Activated CD4-positive, alpha-beta T cell treated with anti-CD3 and anti-CD28 coated beads, Interleukin-2, amount 10 ng/mL, durations not matched to agents 7 days and 5 days (primary cell): ENCODE measurements at regions not wholly inside any gene's neighbourhood (a gene's known extent, or its start where the extent isn't known, plus 50 kb on each side); places are given as distances from the start of the nearest gene placed in this dataset.

ENCODE experiments used
- CTCF ChIA-PET: fragments of 350-600 bp; sonication (Branson Sonifier 250); formaldehyde crosslinking; loops from one replicate; lab custom pipeline; 2021; ENCODE audit warnings: antibody characterized with exemption; lab: Charles Lee
- POLR2A ChIA-PET: fragments of 350-600 bp; sonication (Branson Sonifier 250); formaldehyde crosslinking; loops from one replicate; lab custom pipeline; 2021; ENCODE audit warnings: antibody characterized with exemption; lab: Charles Lee
- DNase-seq: peaks from one replicate; pipeline ENCODE4 v3.0.0-alpha.2; 2020
- H3K27ac Mint-ChIP-seq: one replicate; pipeline ENCODE4 v1.8.0; 2021; ENCODE audit warnings: mild to moderate bottlenecking, moderate library complexity, mixed read lengths
- H3K27me3 Mint-ChIP-seq: one replicate; pipeline ENCODE4 v1.8.0; 2021; ENCODE audit warnings: mixed read lengths
- H3K36me3 Mint-ChIP-seq: one replicate; pipeline ENCODE4 v1.8.0; 2021; ENCODE audit warnings: low read depth, mixed read lengths
- H3K4me1 Mint-ChIP-seq: one replicate; pipeline ENCODE4 v1.8.0; 2021; ENCODE audit warnings: mixed read lengths
- H3K4me3 Mint-ChIP-seq: one replicate; pipeline ENCODE4 v1.8.0; 2021; ENCODE audit warnings: mild to moderate bottlenecking, moderate library complexity, mixed read lengths
- H3K9me3 Mint-ChIP-seq: one replicate; pipeline ENCODE4 v1.8.0; 2021; ENCODE audit warnings: mixed read lengths

DNA sequence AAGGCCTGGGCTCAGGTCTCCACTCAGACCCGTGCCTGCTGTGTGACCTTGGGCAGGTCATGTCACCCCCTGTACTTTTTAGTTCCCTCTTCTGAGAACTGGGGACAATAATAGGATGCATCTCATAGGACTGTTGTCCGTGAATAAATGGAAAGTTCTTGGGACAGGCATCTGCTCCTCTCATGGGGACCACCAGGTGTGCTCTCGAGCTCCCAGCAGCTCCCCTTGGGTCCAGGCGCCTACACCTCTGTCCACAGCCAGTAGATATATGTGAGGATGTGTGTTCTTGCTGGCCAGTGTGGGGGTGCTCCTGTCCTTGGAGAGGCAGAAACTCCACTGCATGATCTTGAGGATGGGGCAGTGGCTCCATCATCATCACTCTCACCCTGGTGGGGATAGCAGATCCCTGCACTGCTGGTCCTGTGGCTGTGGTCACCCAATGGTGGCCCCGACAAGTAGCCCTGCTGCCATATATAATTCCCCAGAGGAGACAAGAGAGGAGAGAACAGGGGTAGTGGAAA, 257.6 kb upstream of the TLE3 start:
- Mint-ChIP-seq H3K4me1 (no peaks in the 10 kb centered on the region), H3K36me3 (no peaks in the 10 kb centered on the region), H3K27ac (no peak overlapping the region), H3K9me3 (no peaks in the 10 kb centered on the region), H3K27me3 (peaks cover 9% of the 10 kb centered on the region), H3K4me3 (no peak overlapping the region)
- no peak for DNase-seq
- ChIA-PET POLR2A (no interaction called here), CTCF (no interaction called here)

DNA sequence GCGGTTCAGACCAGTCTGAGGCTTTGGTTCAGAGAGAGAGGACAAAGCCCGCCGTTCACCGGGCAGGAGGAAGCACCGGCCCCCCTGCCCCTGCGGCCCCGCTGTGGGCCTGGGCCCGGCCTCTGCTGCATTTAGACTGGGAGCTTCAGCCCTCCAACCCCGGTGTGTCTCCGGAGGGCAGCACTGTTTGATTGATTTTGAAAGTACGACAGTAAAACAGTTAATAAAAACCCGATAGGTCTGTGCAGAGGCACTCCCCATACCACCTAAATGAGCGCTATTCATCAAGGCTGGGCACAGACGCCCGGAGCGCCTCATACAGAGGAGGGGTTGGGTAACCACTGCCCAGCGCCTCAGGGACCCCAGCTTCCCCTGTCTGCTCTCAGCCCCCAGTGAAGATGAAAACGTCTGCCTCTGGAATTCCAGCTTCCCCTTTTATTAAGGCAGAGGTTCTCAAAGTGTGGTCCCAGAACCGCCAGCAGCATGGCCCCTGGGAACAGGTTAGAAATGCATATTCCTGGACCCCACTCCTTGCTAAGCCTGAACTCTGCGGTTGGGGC, 256.7 kb upstream of the TLE3 start:
- Mint-ChIP-seq H3K27ac (no peak overlapping the region), H3K27me3 (peaks cover 9% of the 10 kb centered on the region), H3K4me3 (no peak overlapping the region), H3K9me3 (no peaks in the 10 kb centered on the region), H3K4me1 (no peaks in the 10 kb centered on the region), H3K36me3 (no peaks in the 10 kb centered on the region)
- DNase-seq, result no peak
- ChIA-PET POLR2A (no interaction called here), CTCF (no interaction called here)

DNA sequence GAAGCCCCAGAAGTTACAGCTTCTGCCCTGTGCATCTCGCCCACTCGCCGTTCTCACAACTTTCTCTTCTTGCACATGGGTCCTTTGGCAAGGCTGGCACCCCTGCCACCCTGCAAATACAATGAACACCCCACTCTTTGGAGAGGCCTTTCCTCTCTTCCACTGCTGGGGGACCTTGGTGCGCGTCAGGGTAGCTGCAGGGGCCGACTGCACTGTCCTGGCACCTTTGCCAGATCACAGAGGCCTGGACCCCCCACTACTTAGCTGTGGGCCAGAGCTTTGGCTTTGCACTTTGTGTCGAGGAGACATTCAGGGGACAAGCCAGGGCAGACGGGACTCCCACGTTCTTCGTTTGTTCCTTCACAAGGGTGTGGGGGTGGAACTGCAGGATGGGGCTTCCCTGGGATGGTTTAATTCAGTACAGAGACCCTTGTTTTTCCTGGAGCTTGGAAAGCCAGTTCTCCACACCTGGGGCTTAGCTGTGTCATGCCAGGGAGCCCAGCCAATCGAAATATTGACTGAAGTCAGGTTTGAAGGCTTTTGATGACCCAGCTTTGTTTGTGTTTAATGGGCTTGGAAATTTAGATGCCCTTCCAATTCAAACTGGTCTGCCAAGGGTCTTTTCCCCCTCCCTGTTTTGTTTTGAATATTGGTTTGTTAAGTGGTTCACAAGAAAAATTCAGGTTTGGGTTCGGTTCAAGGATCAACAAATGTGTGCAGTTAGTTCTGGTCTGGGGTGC, 256.1 kb upstream of the TLE3 start:
- Mint-ChIP-seq H3K27me3 (peaks cover 12% of the 10 kb centered on the region), H3K9me3 (no peaks in the 10 kb centered on the region), H3K4me3 (no peak overlapping the region), H3K4me1 (no peaks in the 10 kb centered on the region), H3K27ac (no peak overlapping the region), H3K36me3 (no peaks in the 10 kb centered on the region)
- POLR2A ChIA-PET, result no interaction called here
- DNase-seq, result no peak
- CTCF ChIA-PET, result no interaction called here

DNA sequence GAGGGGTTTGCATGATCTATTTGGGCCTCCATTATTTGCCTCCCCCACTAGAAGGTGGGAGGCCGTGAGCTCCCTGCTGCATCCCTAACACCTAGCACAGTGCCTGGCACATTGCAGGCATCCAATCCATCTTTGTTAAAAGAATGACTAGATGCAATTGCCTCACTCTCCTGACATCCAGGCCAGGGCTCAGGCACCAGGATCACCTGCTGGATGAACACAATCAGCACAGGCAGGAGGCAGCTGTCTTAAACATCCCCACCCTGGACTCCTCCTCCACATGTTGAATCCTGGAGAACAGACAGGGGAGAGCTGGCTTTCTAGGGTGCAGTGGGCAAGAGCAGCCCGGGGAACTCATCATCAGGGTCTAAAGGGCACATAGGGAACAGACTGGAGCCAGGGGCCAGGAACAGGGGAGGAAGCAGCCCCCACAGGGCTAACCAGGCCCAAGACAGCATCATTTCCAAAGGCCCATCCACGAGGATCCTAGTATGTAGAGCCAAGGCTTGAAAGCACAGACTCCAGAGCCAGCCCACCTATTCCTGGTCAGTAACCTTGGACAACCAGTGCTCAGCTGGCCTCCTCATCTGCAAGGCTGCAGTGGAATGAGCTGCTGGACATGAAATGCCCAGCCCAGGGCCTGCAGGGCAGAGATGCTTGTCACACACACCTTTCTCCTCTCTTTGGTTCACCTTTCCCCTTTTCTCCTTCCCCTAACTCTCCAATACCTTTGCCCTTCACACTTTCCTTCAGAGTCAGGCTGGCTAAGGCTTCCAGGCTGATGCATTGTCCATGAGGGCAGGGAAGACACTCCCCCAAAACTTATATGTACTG, 254.4 kb upstream of the TLE3 start:
- H3K4me1 Mint-ChIP-seq, result no peaks in the 10 kb centered on the region
- CTCF ChIA-PET, result no interaction called here
- H3K9me3 Mint-ChIP-seq, result no peaks in the 10 kb centered on the region
- H3K4me3 Mint-ChIP-seq, result no peak overlapping the region
- no peak overlapping the region for H3K27ac Mint-ChIP-seq
- no peaks in the 10 kb centered on the region for H3K36me3 Mint-ChIP-seq
- POLR2A ChIA-PET, result no interaction called here
- peaks cover 18% of the 10 kb centered on the region for H3K27me3 Mint-ChIP-seq
- no peak for DNase-seq

DNA sequence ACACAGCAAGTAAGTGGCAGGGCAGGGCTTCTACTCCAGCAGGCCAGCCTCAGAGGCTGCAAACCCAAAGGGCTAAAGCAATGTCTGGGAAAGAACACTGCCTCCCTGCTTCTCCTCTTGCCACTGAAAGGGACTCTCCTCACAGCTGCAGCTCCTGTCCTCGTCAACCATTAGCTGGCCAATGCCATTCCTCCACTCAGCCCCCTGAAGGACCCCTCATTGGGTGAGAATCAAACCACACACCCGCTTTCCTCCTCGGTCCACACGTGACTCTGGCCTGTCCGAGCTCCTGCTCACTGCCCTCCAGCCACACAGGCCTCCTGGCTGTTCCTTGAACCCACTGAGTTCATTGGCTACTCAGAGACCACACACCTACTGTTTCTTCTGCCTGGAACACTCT, 253.7 kb upstream of the TLE3 start:
- ChIA-PET CTCF (interaction anchor here (0.6 kb wide), 1 partner anchor 804 kb away, joined by 3 read pairs; no protein-coding TSS in a partner anchor), POLR2A (no interaction called here)
- Mint-ChIP-seq H3K4me3 (no peak overlapping the region), H3K27ac (no peak overlapping the region), H3K27me3 (peaks cover 19% of the 10 kb centered on the region), H3K36me3 (no peaks in the 10 kb centered on the region), H3K4me1 (no peaks in the 10 kb centered on the region), H3K9me3 (no peaks in the 10 kb centered on the region)
- no peak for DNase-seq

DNA sequence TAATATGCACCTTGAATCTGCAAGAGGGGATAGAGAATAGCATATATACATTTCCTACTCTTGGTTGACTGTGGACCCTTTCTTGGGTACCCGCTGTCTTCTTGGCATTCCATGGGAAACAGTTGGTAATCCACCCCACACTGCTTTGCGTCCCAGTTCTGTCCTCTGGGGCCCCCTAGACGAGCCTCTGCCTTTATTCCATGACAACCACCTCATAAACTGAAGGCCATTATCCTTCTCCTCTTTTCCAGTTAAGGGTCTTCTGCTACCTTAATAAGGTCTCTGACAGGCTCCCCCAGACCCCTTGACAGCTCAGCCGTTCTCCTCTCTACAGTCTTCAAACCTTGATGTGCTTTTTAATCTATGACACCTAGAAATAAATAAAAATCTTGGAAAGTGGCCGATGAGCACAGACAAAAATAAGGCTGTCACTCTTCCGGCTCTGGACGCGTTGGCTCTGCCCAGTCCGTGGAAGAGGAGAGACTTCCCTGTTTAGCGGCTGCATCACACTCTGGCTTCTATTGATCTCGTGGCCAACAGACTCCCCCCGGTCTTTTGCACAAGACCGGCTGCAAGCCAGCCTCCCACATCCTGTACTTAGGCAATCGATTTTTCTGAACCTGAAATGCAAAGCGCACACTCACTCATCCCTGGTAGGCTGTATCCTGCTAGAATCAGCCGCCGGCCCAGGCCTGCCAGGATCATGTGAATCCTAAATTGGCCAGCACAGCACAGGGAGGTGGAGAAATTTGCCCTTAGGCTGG, 251.0 kb upstream of the TLE3 start:
- Mint-ChIP-seq H3K36me3 (no peaks in the 10 kb centered on the region), H3K4me3 (no peak overlapping the region), H3K27me3 (peaks cover 19% of the 10 kb centered on the region), H3K27ac (no peak overlapping the region), H3K9me3 (no peaks in the 10 kb centered on the region), H3K4me1 (no peaks in the 10 kb centered on the region)
- CTCF ChIA-PET, result no interaction called here
- no peak for DNase-seq
- POLR2A ChIA-PET, result no interaction called here

DNA sequence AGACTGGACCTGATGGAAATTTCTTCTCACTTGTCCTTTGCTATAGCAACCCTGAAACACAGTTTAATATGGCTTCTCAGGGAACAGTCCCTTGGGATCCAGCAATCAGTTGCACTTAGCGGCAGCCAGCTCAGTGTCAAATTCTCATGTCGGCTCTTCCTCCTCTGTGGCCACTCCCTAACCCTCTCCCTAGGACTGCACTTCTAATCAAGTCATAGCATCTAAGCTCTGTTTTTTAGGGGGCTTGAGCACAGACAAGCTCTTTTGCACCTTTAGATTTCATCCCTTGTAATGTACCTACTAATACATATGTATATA, 250.5 kb upstream of the TLE3 start:
- Mint-ChIP-seq H3K36me3 (no peaks in the 10 kb centered on the region), H3K27ac (no peak overlapping the region), H3K4me3 (no peak overlapping the region), H3K27me3 (peaks cover 19% of the 10 kb centered on the region), H3K4me1 (no peaks in the 10 kb centered on the region), H3K9me3 (no peaks in the 10 kb centered on the region)
- ChIA-PET CTCF (no interaction called here), POLR2A (no interaction called here)
- DNase-seq, result no peak

DNA sequence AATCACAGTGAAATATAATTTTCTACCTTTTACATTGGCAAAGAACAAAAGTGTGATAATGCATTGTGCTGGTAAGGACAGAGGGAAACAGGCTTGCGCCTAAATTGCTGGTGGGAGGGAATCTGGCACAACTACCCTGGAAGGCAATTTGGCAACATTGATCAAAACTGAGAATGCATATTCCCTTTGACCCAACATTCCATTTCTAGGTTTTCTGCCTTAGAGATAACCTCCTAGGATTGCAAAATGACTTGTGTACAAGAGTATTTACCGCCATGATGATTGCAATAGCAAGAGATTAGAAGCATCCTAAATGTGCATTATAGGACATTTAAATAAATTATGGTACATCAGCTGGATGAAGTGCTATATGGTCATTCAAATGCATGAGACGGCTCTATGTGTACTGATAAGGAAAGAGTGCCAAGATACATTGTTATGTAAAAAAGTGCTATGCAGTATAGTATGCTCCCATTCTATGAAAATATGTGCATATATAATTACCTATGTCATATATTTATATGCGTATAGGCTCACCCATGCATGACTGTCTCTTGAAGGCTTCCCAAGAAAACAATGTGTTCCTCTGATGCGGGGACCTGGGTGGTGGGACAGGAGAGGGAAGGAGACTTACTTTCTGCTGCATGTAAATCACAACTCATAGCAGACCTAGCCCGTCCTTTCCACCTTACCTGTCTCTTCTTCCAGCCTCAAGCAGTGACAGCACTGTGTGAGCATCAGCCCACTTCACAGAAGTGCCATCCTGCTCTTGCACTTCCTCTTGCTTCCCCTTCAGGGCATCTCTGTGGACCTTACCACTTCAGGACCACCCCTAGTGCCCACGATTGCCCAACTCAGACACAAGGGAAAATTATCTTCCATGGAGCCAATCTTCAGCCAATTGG, 249.9 kb upstream of the TLE3 start:
- no peak overlapping the region for H3K27ac Mint-ChIP-seq
- H3K27me3 Mint-ChIP-seq, result peaks cover 19% of the 10 kb centered on the region
- no peaks in the 10 kb centered on the region for H3K9me3 Mint-ChIP-seq
- ChIA-PET CTCF (no interaction called here), POLR2A (no interaction called here)
- no peaks in the 10 kb centered on the region for H3K36me3 Mint-ChIP-seq
- no peak overlapping the region for H3K4me3 Mint-ChIP-seq
- H3K4me1 Mint-ChIP-seq, result no peaks in the 10 kb centered on the region
- no peak for DNase-seq

DNA sequence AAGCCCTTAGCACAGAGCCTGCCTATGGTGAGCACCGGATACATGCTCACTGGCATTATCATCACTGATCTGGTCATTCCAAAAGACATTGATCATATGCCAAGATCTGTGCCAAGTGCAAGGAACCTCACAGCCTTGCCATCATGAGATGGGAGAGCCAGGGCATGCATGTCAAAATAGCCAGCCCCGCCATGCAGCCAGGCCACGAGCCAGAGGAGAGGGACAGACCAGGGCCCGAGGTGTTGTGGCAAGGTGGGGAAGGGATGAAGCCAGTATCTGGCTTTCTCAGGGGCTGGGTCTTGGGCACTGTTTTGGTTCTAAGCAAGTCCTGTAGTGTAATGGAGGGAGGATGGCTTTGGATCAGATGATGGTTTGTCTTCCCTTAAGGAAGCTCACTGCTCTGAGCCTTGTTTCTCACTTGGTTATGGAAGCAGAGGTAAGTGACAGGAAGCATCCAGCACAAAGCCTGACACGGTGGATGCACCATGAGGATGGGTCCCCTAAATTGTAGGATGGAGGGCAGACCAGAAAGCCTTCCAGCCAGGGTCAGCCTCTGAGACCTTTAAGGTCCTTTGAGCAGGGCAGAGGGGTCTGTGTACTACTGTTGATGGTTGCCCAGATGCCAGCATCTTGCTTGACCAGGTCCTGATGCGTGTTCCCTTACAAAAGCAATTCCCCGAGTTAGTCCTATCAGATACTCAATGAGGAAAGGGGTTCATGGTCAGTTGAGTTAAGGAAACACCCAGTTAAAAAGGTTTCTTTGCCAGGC, 247.7 kb upstream of the TLE3 start:
- ChIA-PET CTCF (no interaction called here), POLR2A (no interaction called here)
- Mint-ChIP-seq H3K9me3 (no peaks in the 10 kb centered on the region), H3K27me3 (peaks cover 10% of the 10 kb centered on the region), H3K4me1 (no peaks in the 10 kb centered on the region), H3K36me3 (no peaks in the 10 kb centered on the region), H3K4me3 (no peak overlapping the region), H3K27ac (no peak overlapping the region)
- no peak for DNase-seq

DNA sequence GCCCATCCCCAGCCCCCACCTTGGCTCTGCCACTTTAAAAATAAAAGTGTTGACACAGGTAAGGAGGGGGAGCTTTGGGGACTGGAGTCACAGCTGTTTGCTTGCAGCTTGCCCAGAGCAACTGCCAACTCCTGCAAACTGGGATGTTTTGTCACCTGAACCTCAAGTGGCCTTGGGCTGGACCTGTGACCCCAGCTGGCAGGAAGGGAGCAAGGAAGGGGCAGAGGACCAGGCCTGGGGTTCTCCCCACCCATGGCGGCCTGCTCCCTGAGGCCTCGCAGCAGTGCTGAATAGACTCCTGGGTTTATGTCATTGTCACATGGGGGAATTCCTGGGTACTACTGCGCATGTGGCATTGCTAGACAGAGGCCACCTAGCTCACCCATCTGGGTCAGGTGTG, 246.9 kb upstream of the TLE3 start:
- Mint-ChIP-seq H3K4me1 (no peaks in the 10 kb centered on the region), H3K36me3 (no peaks in the 10 kb centered on the region), H3K9me3 (no peaks in the 10 kb centered on the region), H3K27ac (no peak overlapping the region), H3K4me3 (no peak overlapping the region), H3K27me3 (peaks cover 10% of the 10 kb centered on the region)
- CTCF ChIA-PET, result no interaction called here
- no peak for DNase-seq
- POLR2A ChIA-PET, result no interaction called here

DNA sequence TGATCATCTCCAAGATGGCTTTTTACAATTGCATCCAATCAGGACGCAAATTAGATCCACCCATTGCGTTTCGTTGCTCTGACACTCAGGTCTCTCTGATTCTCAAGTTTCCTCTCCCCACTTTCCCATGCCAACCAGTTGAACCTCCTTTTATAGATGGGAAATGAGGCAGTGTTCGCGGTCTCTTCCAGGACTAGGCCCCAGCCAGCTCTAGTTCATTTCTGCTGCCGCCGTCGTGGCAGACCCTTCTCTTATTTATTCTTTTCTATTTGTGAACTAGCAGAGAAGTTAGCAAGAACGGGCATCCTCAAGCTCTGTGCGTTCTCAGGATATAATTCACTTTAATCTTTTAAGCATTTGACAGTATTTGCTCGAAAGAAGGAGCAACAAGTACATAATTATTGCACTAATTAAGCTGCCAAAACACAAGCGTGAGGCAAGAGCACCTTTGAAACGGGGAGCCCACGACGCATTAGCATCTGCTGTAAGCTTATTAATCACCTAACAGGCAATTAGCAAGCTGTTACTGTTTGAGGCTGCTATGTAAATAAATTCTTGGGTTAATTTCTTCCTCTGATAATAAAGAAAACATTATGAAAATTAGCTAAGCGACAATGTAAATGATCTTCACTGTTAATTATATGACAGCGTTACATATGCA, 246.4 kb upstream of the TLE3 start:
- Mint-ChIP-seq H3K9me3 (no peaks in the 10 kb centered on the region), H3K4me1 (no peaks in the 10 kb centered on the region), H3K27me3 (peaks cover 10% of the 10 kb centered on the region), H3K36me3 (no peaks in the 10 kb centered on the region), H3K27ac (no peak overlapping the region), H3K4me3 (no peak overlapping the region)
- DNase-seq, result no peak
- POLR2A ChIA-PET, result no interaction called here
- CTCF ChIA-PET, result no interaction called here
